Neural cell (in vitro differentiated cells): ENCODE measurements at regions not wholly inside any gene's neighbourhood (a gene's known extent, or its start where the extent isn't known, plus 50 kb on each side); places are given as distances from the start of the nearest gene placed in this dataset.

ENCODE experiments used
- H2AFZ ChIP-seq: fragments of 200-600, 300-800 bp; sonication (generic), shearing (Covaris generic); 2 replicates; pipeline ENCODE4 v1.6.0; 2014; ENCODE audit warnings: low read depth, mild to moderate bottlenecking, antibody characterized with exemption, low read length, moderate library complexity
- H3F3A ChIP-seq: fragments of 200-600 bp; shearing (Covaris generic); 2 replicates; pipeline ENCODE4 v1.6.1; 2016; ENCODE audit warnings: mild to moderate bottlenecking, moderate library complexity, mixed read lengths, antibody characterized with exemption, low read length; ENCODE audit not compliant: insufficient read depth, poor library complexity, severe bottlenecking
- H3K27ac ChIP-seq: fragments of 200-600, 300-800 bp; sonication (generic), shearing (Covaris generic); 2 replicates; pipeline ENCODE4 v1.5.1; 2014; ENCODE audit warnings: mild to moderate bottlenecking, low read length, moderate library complexity
- H3K27me3 ChIP-seq: fragments of 300-800, 200-600 bp; sonication (generic), shearing (Covaris generic); 2 replicates; pipeline ENCODE4 v1.6.0; 2014; ENCODE audit warnings: mild to moderate bottlenecking, low read depth, low read length, moderate library complexity; ENCODE audit not compliant: insufficient read depth
- H3K36me3 ChIP-seq: fragments of 300-800, 200-600 bp; sonication (generic), shearing (Covaris generic); 2 replicates; pipeline ENCODE4 v1.5.1; 2014; ENCODE audit warnings: mild to moderate bottlenecking, antibody characterized with exemption, low read length, moderate library complexity; ENCODE audit not compliant: insufficient read depth
- H3K4me2 ChIP-seq: fragments of 300-800, 200-600 bp; sonication (generic), shearing (Covaris generic); 2 replicates; pipeline ENCODE4 v1.6.0; 2014; ENCODE audit warnings: mild to moderate bottlenecking, low read length
- H3K4me3 ChIP-seq: fragments of 300-800, 200-600 bp; sonication (generic), shearing (Covaris generic); 2 replicates; pipeline ENCODE4 v1.5.1; 2014; ENCODE audit warnings: mild to moderate bottlenecking, low read length, moderate library complexity
- H3K79me2 ChIP-seq: fragments of 200-600 bp; shearing (Covaris generic); replicated peaks from 2 replicates; pipeline ENCODE4 v1.6.0; 2014; ENCODE audit warnings: mild to moderate bottlenecking, low read length, moderate library complexity; ENCODE audit not compliant: insufficient read depth
- H3K9ac ChIP-seq: fragments of 300-800, 200-600 bp; sonication (generic), shearing (Covaris generic); 2 replicates; pipeline ENCODE4 v1.6.1; 2016; ENCODE audit warnings: mild to moderate bottlenecking, low read length, mixed read lengths
- H3K9me2 ChIP-seq: fragments of 200-600 bp; shearing (Covaris generic); 2 replicates; pipeline ENCODE4 v1.6.1; 2016; ENCODE audit warnings: mild to moderate bottlenecking, low read length, mixed read lengths; ENCODE audit not compliant: insufficient read depth
- H3K9me3 ChIP-seq: fragments of 200-600, 300-800 bp; sonication (generic), shearing (Covaris generic); 2 replicates; pipeline ENCODE4 v1.6.1; 2016; ENCODE audit warnings: mild to moderate bottlenecking, mixed run types, low read length, moderate library complexity, mixed read lengths
- H4K20me1 ChIP-seq: fragments of 200-600 bp; shearing (Covaris generic); 2 replicates; pipeline ENCODE4 v1.6.1; 2016; ENCODE audit warnings: mild to moderate bottlenecking, mixed run types; ENCODE audit not compliant: insufficient read depth
- CTCF ChIP-seq: fragments of 450-650 bp; IDR thresholded peaks from 2 replicates; pipeline ENCODE4 v1.5.1; 2014; ENCODE audit warnings: antibody characterized with exemption, mild to moderate bottlenecking, moderate library complexity; ENCODE audit not compliant: poor library complexity, severe bottlenecking
- EP300 ChIP-seq: fragments of 450-650 bp; conservative IDR thresholded peaks from 2 replicates; pipeline ENCODE4 v1.6.1; 2014; ENCODE audit warnings: antibody characterized with exemption, mild to moderate bottlenecking, moderate library complexity; ENCODE audit not compliant: poor library complexity, severe bottlenecking
- EZH2 ChIP-seq: fragments of 200-600, 300-800 bp; shearing (Covaris generic), sonication (generic); IDR thresholded peaks from 2 replicates; pipeline ENCODE4 v1.6.1; 2014; ENCODE audit warnings: antibody characterized with exemption, low read length, borderline replicate concordance, mild to moderate bottlenecking; ENCODE audit not compliant: insufficient read depth, poor library complexity, severe bottlenecking
- MXI1 ChIP-seq: fragments of 450-650 bp; conservative IDR thresholded peaks from 2 replicates; pipeline ENCODE4 v1.6.1; 2014; ENCODE audit warnings: antibody characterized with exemption, mild to moderate bottlenecking; ENCODE audit not compliant: poor library complexity, severe bottlenecking
- POLR2AphosphoS5 ChIP-seq: IDR thresholded peaks from 2 replicates; pipeline ENCODE4 v1.6.1; 2012
- RAD21 ChIP-seq: fragments of 450-650 bp; conservative IDR thresholded peaks from 2 replicates; pipeline ENCODE4 v1.6.1; 2014; ENCODE audit warnings: antibody characterized with exemption, mild to moderate bottlenecking, moderate library complexity
- REST ChIP-seq: IDR thresholded peaks from 2 replicates; pipeline ENCODE4 v1.6.1; 2012; ENCODE audit warnings: borderline replicate concordance
- SMC3 ChIP-seq: fragments of 450-650 bp; conservative IDR thresholded peaks from 2 replicates; pipeline ENCODE4 v1.6.1; 2014; ENCODE audit warnings: antibody characterized with exemption, mild to moderate bottlenecking, moderate library complexity; ENCODE audit not compliant: poor library complexity
- TAF1 ChIP-seq: IDR thresholded peaks from 2 replicates; pipeline ENCODE4 v1.6.1; 2012; ENCODE audit warnings: low read depth

GRCh38 chr10:9550810-9551209 lies 1466.9 kb upstream of the CELF2 start:
- TF ChIP-seq TAF1: no peak
- TF ChIP-seq EZH2: no peak
- no peak for TF ChIP-seq CTCF
- TF ChIP-seq REST: no peak
- TF ChIP-seq EP300: no peak
- TF ChIP-seq SMC3: no peak
- TF ChIP-seq MXI1: no peak
- TF ChIP-seq POLR2AphosphoS5: no peak
- no peak for TF ChIP-seq RAD21
- Histone ChIP-seq H3K79me2 (no peaks in the 10 kb centered on the region), H3K36me3 (no peaks in the 10 kb centered on the region)

GRCh38 chr10:9554321-9554720 lies 1463.4 kb upstream of the CELF2 start:
- Histone ChIP-seq H3F3A (no peaks in the 10 kb centered on the region), H3K79me2 (peaks cover 3% of the 10 kb centered on the region), H3K4me3 (no peak overlapping the region), H4K20me1 (no peaks in the 10 kb centered on the region), H3K27me3 (no peaks in the 10 kb centered on the region), H3K27ac (no peak overlapping the region), H3K4me2 (no peak overlapping the region), H3K9me2 (no peaks in the 10 kb centered on the region), H3K9ac (no peak overlapping the region), H2AFZ (no peak overlapping the region), H3K9me3 (no peaks in the 10 kb centered on the region), H3K36me3 (no peaks in the 10 kb centered on the region)
- TF ChIP-seq EZH2 (no peak), RAD21 (no peak), MXI1 (no peak), POLR2AphosphoS5 (no peak), SMC3 (no peak), EP300 (no peak)

More at GRCh38 chr10:9550810-9551209, 1466.9 kb upstream of the CELF2 start:
- Histone ChIP-seq H3K9me3 (no peaks in the 10 kb centered on the region), H4K20me1 (no peaks in the 10 kb centered on the region), H3K9ac (no peak overlapping the region), H3K27me3 (no peaks in the 10 kb centered on the region), H3K9me2 (no peaks in the 10 kb centered on the region), H3K4me2 (no peak overlapping the region), H3F3A (no peaks in the 10 kb centered on the region), H3K27ac (no peak overlapping the region), H3K4me3 (no peak overlapping the region), H2AFZ (no peak overlapping the region)
